Activated CD4-positive, alpha-beta T cell treated with anti-CD3 and anti-CD28 coated beads for 24 hours (primary cell): ENCODE measurements at regions not wholly inside any gene's neighbourhood (a gene's known extent, or its start where the extent isn't known, plus 50 kb on each side); places are given as distances from the start of the nearest gene placed in this dataset.

ENCODE experiments used
- DNase-seq, 2 donors: peaks; one replicate each; pipeline ENCODE4 v3.0.0-alpha.2; 2020; ENCODE audit warnings: low read depth in 2 of 2

- DNase-seq, result no peak
Observed at GRCh38 chr18:39835303-39836030, 2119.6 kb upstream of the PIK3C3 start.

- no peak for DNase-seq
Observed at GRCh38 chr18:39834636-39835035, 2120.4 kb upstream of the PIK3C3 start.

GRCh38 chr18:39825485-39826150 is 2129.4 kb upstream of the PIK3C3 start:
- DNase-seq, result no peak

- no peak for DNase-seq
Observed at GRCh38 chr18:39806525-39806924, 2148.5 kb upstream of the PIK3C3 start.

- DNase-seq, result no peak
Observed at GRCh38 chr18:39805218-39805617, 2149.8 kb upstream of the PIK3C3 start.

GRCh38 chr18:39802648-39803229 is 2152.3 kb upstream of the PIK3C3 start:
- no peak for DNase-seq

GRCh38 chr18:39801848-39802247 is 2153.2 kb upstream of the PIK3C3 start:
- DNase-seq, result no peak

- no peak for DNase-seq
Observed at GRCh38 chr18:39801010-39801409, 2154.0 kb upstream of the PIK3C3 start.

- DNase-seq, result no peak
Observed at GRCh38 chr18:39799006-39799405, 2156.0 kb upstream of the PIK3C3 start.

- no peak for DNase-seq
Observed at GRCh38 chr18:39796393-39796792, 2158.6 kb upstream of the PIK3C3 start.

GRCh38 chr18:39795350-39795749 is 2159.7 kb upstream of the PIK3C3 start:
- no peak for DNase-seq

- DNase-seq, result no peak
Observed at GRCh38 chr18:39793609-39794008, 2161.4 kb upstream of the PIK3C3 start.

GRCh38 chr18:39788383-39788782 is 2166.7 kb upstream of the PIK3C3 start:
- DNase-seq, result no peak

- no peak for DNase-seq
Observed at GRCh38 chr18:39786477-39786876, 2168.6 kb upstream of the PIK3C3 start.

GRCh38 chr18:39784541-39784940 is 2170.5 kb upstream of the PIK3C3 start:
- no peak for DNase-seq

- DNase-seq, result no peak
Observed at GRCh38 chr18:39781565-39781964, 2173.5 kb upstream of the PIK3C3 start.

- DNase-seq, result no peak
Observed at GRCh38 chr18:39780774-39781173, 2174.3 kb upstream of the PIK3C3 start.

- DNase-seq, result no peak
Observed at GRCh38 chr18:39779926-39780325, 2175.1 kb upstream of the PIK3C3 start.

- DNase-seq, result no peak
Observed at GRCh38 chr18:39776766-39777165, 2178.3 kb upstream of the PIK3C3 start.

GRCh38 chr18:39774957-39775598 is 2180.0 kb upstream of the PIK3C3 start:
- DNase-seq, result no peak

GRCh38 chr18:39773646-39774045 is 2181.4 kb upstream of the PIK3C3 start:
- no peak for DNase-seq

- DNase-seq, result no peak
Observed at GRCh38 chr18:39772155-39772919, 2182.7 kb upstream of the PIK3C3 start.
